T-helper 9 cell (primary cell): ENCODE measurements at regions not wholly inside any gene's neighbourhood (a gene's known extent, or its start where the extent isn't known, plus 50 kb on each side); places are given as distances from the start of the nearest gene placed in this dataset.
"Not testable (repeated sequence)": the region's sequence is repeated elsewhere in the genome, so short reads cannot be mapped to it uniquely, and the experiment has no call there.

Experiments
- DNase-seq: peaks from one replicate; pipeline ENCODE4 v3.0.0-alpha.2; 2020

DNA sequence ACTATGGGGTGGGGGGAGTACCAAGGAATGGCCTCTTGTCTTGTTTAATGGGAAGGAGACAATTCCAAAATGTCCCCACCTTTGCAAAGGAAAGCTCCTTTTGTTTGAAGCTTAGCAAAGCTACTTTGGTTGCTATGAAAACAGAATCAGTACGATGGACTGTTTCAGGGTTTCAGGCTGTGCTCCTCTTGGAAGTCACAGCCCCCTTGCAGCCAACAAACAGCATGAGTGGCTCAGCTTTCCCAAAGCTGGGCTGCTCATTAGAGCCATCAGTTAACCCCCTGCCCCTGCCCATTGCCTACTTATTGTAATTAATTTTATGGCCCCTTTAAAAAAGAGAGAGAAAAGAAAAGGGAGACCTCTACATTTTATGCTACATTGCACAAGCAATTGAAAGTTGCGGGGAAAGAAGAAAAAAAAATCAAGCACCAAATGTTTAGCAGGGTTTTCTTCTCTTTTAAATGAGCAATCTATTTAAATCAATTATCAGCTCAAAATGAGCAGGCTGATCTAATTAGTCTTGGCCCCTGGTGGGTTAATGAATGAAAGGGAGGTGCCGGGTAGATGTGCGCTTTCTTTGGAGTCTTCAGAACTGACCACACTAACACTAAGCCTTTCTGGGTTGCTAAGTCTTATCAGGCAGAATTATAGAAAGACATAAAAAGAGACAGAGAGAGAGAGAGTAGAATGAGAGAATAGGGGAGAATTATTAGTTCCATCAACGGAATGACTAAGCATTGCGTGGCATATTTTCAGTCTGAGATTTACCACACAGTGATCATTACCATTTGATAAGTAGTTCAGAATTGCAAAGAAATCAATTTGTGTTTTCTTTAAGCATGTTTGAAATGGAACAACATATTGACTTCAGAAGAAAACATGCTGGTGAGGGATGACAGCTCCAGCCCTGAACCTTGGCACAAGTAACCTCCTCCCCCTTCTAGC lies 284.9 kb downstream of the INSIG2 start:
- no peak for DNase-seq

DNA sequence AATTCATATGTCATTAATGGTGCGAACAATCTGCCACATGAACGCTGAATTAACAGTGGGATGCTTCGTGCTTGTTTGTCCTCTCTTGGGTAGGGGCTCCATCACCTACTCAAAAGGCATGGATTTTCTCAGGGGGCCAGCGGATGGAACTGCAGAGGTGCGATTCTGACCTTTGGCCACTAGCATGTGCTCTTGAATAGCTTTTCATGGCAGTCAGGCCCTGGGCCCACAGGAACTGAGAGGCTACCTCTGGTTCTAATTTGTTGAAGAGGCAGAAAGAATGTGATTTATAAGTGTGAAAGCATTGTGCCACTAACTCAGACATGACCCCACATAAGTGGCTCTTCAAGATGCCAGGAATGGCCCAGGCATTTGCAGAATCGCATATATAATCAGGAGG lies 283.2 kb downstream of the INSIG2 start:
- no peak for DNase-seq

GRCh38 chr2:118369521-118369920 lies 281.2 kb downstream of the INSIG2 start:
- not testable (repeated sequence) for DNase-seq

DNA sequence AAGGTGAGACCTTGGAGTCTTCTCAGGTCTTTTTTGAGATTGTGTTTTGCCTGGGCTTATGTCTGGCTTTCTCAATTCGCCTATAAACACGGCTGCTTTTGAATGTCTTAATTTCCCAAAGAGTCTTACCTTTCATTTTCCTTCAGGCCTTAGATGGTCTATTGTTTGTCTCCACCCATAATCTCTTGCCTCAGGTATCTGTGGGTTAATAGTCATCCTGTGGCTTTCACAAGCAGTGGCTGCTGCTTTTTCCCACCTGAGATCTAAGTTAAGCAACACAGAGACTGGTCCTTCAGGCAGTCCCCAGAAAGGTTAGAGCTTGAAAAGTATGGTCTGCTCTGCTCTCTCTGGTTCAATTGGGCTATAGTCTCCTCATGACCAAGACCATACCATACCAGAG lies 275.3 kb downstream of the INSIG2 start:
- no peak for DNase-seq

GRCh38 chr2:118356051-118356450 lies 267.8 kb downstream of the INSIG2 start:
- no peak for DNase-seq

- no peak for DNase-seq
Observed at GRCh38 chr2:118351796-118352195, 263.5 kb downstream of the INSIG2 start.

- no peak for DNase-seq
Observed at GRCh38 chr2:118350621-118351020, 262.4 kb downstream of the INSIG2 start.

DNA sequence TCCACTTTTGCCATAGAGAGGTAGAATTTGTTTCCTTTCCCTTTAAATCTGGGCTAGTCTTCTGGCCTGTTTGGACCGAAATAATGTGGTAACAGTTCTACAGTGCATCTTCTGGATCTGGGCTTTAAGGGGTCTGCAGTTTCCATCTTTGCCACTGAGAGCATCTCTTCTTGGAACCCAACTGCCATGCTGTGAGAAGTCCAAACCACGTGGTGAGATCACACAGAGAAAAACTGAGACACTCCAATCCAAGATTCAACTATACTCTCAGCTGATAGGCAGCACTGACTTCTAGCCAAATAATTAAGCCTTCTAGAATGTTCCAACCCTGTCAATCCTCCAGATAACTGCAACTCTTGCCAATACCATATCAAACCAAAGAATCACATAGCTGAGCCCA lies 261.1 kb downstream of the INSIG2 start:
- DNase-seq: no peak

DNA sequence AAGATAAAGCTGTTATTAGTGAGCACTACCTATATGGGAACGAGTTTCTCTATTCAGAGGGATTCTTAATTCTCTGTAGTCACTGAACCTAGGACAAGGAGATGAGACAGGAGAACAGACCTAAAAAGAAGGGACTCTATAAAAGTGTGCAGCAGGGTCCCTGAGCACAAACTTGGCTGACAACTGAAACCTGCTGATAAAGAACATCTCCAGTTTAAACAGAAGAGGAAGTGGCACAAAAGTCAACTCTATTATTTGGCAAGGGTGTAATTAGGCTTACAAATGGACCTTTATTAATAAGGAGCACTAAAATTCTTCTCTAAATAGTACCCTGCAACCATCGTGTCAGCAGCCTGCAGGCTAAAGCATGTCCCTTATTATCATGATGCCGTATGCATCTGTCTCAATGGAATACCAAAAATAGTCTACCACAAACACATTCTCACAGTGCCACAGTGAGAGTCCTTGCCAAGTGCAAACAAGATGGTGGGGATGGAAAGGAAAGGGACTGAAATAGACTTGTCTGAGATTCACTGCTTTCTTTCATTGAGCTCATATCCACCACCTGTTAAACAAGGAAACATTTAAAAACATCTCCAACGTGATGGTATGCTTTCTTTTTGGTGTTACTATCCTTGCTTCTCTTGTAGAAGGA lies 260.2 kb downstream of the INSIG2 start:
- no peak for DNase-seq

DNA sequence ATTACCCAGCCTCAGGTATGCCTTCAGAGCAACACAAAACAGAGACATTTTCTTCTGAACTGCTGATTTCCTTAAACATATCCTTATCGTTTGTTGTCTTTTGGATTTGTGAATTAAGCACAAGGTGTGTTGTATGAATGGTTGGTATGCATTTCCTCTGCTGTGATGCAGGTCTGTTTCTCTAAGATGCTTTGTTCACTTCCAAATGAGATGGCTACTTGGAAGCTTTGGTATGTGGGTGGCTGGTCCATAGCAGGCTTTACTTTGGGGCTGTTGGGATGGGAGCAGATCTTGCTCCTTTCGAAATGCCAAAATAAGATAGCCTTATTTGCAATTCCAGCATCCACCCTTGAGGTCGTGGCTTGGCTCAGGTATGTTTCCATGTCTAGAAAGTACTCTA lies 257.2 kb downstream of the INSIG2 start:
- DNase-seq: no peak

DNA sequence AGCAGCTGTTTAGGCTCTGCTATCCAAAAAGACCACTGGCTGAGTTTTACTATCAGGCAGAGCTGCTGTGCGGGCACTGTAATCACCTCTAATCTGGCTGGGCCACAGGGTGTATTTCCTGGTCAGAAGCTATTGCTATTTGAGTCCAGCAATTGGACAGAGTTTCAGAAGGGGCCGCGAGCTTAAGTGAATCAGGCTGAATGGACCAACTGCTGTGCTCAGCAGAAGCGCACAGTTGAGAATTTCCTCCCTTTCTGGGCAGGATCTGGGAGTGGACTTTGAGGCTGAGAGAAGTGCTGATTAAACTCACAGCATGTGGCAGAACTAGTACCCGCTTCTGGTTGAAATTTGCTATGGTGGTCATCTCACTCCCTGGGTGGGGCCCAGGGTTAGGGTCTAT lies 251.8 kb downstream of the INSIG2 start:
- DNase-seq: no peak

DNA sequence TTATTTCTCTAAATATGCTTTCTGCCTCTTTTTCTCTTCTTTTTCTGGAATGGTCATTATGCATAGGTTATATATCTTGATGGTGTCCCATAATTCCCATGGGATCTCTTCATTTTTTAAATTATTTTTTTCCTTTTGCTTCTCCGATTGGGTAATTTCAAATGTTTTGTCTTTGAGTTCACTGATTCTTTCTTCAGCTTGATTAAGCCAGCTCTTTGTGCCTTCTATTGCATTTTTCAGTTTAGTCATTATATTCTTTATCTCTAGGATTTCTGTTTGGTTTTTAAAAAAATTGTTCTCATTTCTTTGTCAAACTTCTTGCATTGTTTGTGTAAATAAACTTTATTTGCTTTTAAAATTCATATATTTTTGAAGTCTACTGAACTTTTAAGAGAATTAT lies 251.1 kb downstream of the INSIG2 start:
- DNase-seq: no peak

GRCh38 chr2:118333664-118334063 lies 245.4 kb downstream of the INSIG2 start:
- DNase-seq: no peak

GRCh38 chr2:118325321-118325955 lies 237.2 kb downstream of the INSIG2 start:
- DNase-seq: no peak

DNA sequence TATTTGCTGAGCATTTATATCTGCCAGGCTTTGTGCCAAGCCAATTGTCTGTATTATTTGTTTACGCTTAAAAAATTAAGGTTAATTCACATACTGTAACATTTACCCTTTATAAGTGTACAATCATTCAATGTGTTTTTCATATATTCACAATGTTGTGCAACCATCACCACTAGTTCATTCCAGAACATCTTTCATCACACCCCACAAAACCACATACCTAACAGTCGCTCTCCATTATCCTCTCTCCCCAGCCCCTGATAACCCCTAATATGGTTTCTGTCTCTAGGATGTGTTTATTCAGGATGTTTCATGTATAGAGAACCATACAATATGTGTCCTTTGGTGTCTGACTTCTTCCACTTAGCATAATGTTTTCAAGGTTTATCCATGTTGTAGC lies 234.1 kb downstream of the INSIG2 start:
- DNase-seq: no peak

- no peak for DNase-seq
Observed at GRCh38 chr2:118321432-118322105, 233.3 kb downstream of the INSIG2 start.

- DNase-seq: no peak
Observed at GRCh38 chr2:118320658-118321057, 232.4 kb downstream of the INSIG2 start.

DNA sequence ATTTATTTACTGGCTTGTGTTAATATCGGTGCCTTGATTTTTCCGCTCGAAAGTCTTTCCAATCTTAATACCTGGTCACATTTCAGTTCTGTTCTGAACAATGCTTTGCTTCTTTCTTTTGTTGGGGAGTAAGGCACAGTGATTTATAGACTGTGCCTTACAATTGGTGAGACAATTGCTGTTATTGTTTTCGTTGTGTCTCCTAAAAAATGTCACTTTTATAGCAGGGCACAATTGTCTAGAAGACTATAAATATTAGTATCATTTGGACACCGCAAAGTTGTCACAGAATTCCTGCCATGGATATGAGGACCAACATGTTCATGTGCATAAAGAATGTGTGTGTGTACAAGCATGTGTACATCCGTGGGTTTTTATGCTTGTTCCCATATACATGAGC lies 231.9 kb downstream of the INSIG2 start:
- DNase-seq: no peak

- DNase-seq: no peak
Observed at GRCh38 chr2:118319271-118319684, 231.0 kb downstream of the INSIG2 start.

- DNase-seq: no peak
Observed at GRCh38 chr2:118315606-118316005, 227.3 kb downstream of the INSIG2 start.

GRCh38 chr2:118312969-118313756 lies 224.9 kb downstream of the INSIG2 start:
- no peak for DNase-seq
